IPS DF 6.9 (cell line): ENCODE measurements at regions not wholly inside any gene's neighbourhood (a gene's known extent, or its start where the extent isn't known, plus 50 kb on each side); places are given as distances from the start of the nearest gene placed in this dataset.

Source experiments
- DNase-seq: peaks from one replicate; pipeline ENCODE4 v3.0.0-alpha.2; 2013; ENCODE audit warnings: low read depth, low spot score
- H3K27ac ChIP-seq: one replicate; pipeline ENCODE4 v1.5.1; 2013; ENCODE audit warnings: low read length, control low read depth
- H3K27me3 ChIP-seq: 2 replicates; pipeline ENCODE4 v1.6.1; 2013; ENCODE audit warnings: mild to moderate bottlenecking, low read length; ENCODE audit not compliant: control insufficient read depth, insufficient read depth
- H3K36me3 ChIP-seq: 2 replicates; pipeline ENCODE4 v1.6.1; 2013; ENCODE audit warnings: low read length; ENCODE audit not compliant: control insufficient read depth, insufficient read depth
- H3K4me1 ChIP-seq: 2 replicates; pipeline ENCODE4 v1.6.1; 2013; ENCODE audit warnings: low read length; ENCODE audit not compliant: control insufficient read depth, insufficient read depth
- H3K4me3 ChIP-seq: 2 replicates; pipeline ENCODE4 v1.5.1; 2013; ENCODE audit warnings: mild to moderate bottlenecking, low read length
- H3K9me3 ChIP-seq: 2 replicates; pipeline ENCODE4 v1.6.1; 2013; ENCODE audit warnings: low read length, inconsistent platforms; ENCODE audit not compliant: control insufficient read depth, insufficient read depth
- WGBS: extraction: QIAGEN DNeasy Blood & Tissue Kit; methylation state at CpG from one replicate; pipeline ENCODE4 v1.1.7; 2013; ENCODE audit warnings: mixed read lengths, missing lambda C conversion rate; ENCODE audit not compliant: insufficient read length, insufficient coverage; 5-methylcytosine and 5-hydroxymethylcytosine counted together

- no peaks in the 10 kb centered on the region for H3K4me1 ChIP-seq
- H3K27ac ChIP-seq: no peak overlapping the region
- no peak overlapping the region for H3K4me3 ChIP-seq
- no peaks in the 10 kb centered on the region for H3K27me3 ChIP-seq
- no peaks in the 10 kb centered on the region for H3K36me3 ChIP-seq
- H3K9me3 ChIP-seq: no peaks in the 10 kb centered on the region
- no CpG with 5 or more reads among the region's 4 CpGs for WGBS
- DNase-seq: no peak
Observed at GRCh38 chr6:113610377-113610988, 246.7 kb upstream of the MARCKS start.

GRCh38 chr6:113616701-113617274 is 240.4 kb upstream of the MARCKS start:
- no peaks in the 10 kb centered on the region for H3K9me3 ChIP-seq
- no CpG with 5 or more reads among the region's 5 CpGs for WGBS
- no peaks in the 10 kb centered on the region for H3K27me3 ChIP-seq
- no peak overlapping the region for H3K27ac ChIP-seq
- no peaks in the 10 kb centered on the region; the same call in 1 of the 2 replicates for H3K4me1 ChIP-seq
- no peaks in the 10 kb centered on the region for H3K36me3 ChIP-seq
- DNase-seq: no peak
- no peak overlapping the region for H3K4me3 ChIP-seq

- no CpG with 5 or more reads among the region's 4 CpGs for WGBS
- no peaks in the 10 kb centered on the region for H3K27me3 ChIP-seq
- no peak overlapping the region for H3K27ac ChIP-seq
- H3K4me1 ChIP-seq: no peaks in the 10 kb centered on the region; the same call in 1 of the 2 replicates
- H3K9me3 ChIP-seq: no peaks in the 10 kb centered on the region
- no peak for DNase-seq
- H3K4me3 ChIP-seq: no peak overlapping the region
- H3K36me3 ChIP-seq: no peaks in the 10 kb centered on the region
Observed at GRCh38 chr6:113619077-113619476, 238.1 kb upstream of the MARCKS start.

GRCh38 chr6:113620386-113620785 is 236.8 kb upstream of the MARCKS start:
- no peak overlapping the region for H3K27ac ChIP-seq
- DNase-seq: no peak
- no peaks in the 10 kb centered on the region for H3K27me3 ChIP-seq
- H3K4me3 ChIP-seq: no peak overlapping the region
- no CpG with 5 or more reads among the region's 2 CpGs for WGBS
- H3K4me1 ChIP-seq: no peaks in the 10 kb centered on the region; the same call in 1 of the 2 replicates
- H3K36me3 ChIP-seq: no peaks in the 10 kb centered on the region
- H3K9me3 ChIP-seq: no peaks in the 10 kb centered on the region

GRCh38 chr6:113622254-113622653 is 234.9 kb upstream of the MARCKS start:
- Histone ChIP-seq H3K4me1 (no peaks in the 10 kb centered on the region; the same call in 1 of the 2 replicates), H3K27ac (no peak overlapping the region), H3K27me3 (no peaks in the 10 kb centered on the region), H3K9me3 (no peaks in the 10 kb centered on the region), H3K4me3 (no peak overlapping the region), H3K36me3 (no peaks in the 10 kb centered on the region)
- no peak for DNase-seq
- no CpG with 5 or more reads among the region's 5 CpGs for WGBS

GRCh38 chr6:113623129-113623528 is 234.0 kb upstream of the MARCKS start:
- Histone ChIP-seq H3K36me3 (no peaks in the 10 kb centered on the region), H3K9me3 (no peaks in the 10 kb centered on the region), H3K27me3 (no peaks in the 10 kb centered on the region), H3K4me3 (no peak overlapping the region), H3K4me1 (no peaks in the 10 kb centered on the region; the same call in 1 of the 2 replicates), H3K27ac (no peak overlapping the region)
- no peak for DNase-seq

- Histone ChIP-seq H3K4me3 (no peak overlapping the region), H3K9me3 (no peaks in the 10 kb centered on the region), H3K27me3 (no peaks in the 10 kb centered on the region), H3K27ac (no peak overlapping the region), H3K36me3 (no peaks in the 10 kb centered on the region), H3K4me1 (no peaks in the 10 kb centered on the region)
- no peak for DNase-seq
- WGBS: no CpG with 5 or more reads among the region's 3 CpGs
Observed at GRCh38 chr6:113625850-113626249, 231.3 kb upstream of the MARCKS start.

GRCh38 chr6:113626475-113626874 is 230.7 kb upstream of the MARCKS start:
- no peaks in the 10 kb centered on the region for H3K9me3 ChIP-seq
- H3K4me3 ChIP-seq: no peak overlapping the region
- H3K27ac ChIP-seq: no peak overlapping the region
- H3K36me3 ChIP-seq: no peaks in the 10 kb centered on the region
- no peaks in the 10 kb centered on the region for H3K27me3 ChIP-seq
- WGBS: no CpG with 5 or more reads among the region's 1 CpG
- H3K4me1 ChIP-seq: no peaks in the 10 kb centered on the region
- DNase-seq: no peak

- H3K9me3 ChIP-seq: no peaks in the 10 kb centered on the region
- DNase-seq: no peak
- WGBS: no CpG with 5 or more reads among the region's 2 CpGs
- no peak overlapping the region for H3K4me3 ChIP-seq
- no peak overlapping the region for H3K27ac ChIP-seq
- H3K27me3 ChIP-seq: no peaks in the 10 kb centered on the region
- H3K4me1 ChIP-seq: no peaks in the 10 kb centered on the region
- no peaks in the 10 kb centered on the region for H3K36me3 ChIP-seq
Observed at GRCh38 chr6:113627480-113627879, 229.7 kb upstream of the MARCKS start.

- H3K4me1 ChIP-seq: no peaks in the 10 kb centered on the region
- H3K36me3 ChIP-seq: no peaks in the 10 kb centered on the region
- no peak overlapping the region for H3K27ac ChIP-seq
- H3K27me3 ChIP-seq: no peaks in the 10 kb centered on the region
- H3K9me3 ChIP-seq: no peaks in the 10 kb centered on the region
- H3K4me3 ChIP-seq: no peak overlapping the region
- DNase-seq: no peak
Observed at GRCh38 chr6:113629256-113629655, 227.9 kb upstream of the MARCKS start.
